GM12873 (cell line): ENCODE measurements at regions not wholly inside any gene's neighbourhood (a gene's known extent, or its start where the extent isn't known, plus 50 kb on each side); places are given as distances from the start of the nearest gene placed in this dataset.

Experiments
- TF ChIP-seq, protein P1 (sequence below): IDR thresholded peaks from 2 replicates; pipeline ENCODE4 v1.5.1; 2012; ENCODE audit warnings: low read depth, mild to moderate bottlenecking, moderate library complexity, low read length, control low read depth; ENCODE audit not compliant: insufficient read depth; ENCODE audit errors: missing control alignments

DNA sequence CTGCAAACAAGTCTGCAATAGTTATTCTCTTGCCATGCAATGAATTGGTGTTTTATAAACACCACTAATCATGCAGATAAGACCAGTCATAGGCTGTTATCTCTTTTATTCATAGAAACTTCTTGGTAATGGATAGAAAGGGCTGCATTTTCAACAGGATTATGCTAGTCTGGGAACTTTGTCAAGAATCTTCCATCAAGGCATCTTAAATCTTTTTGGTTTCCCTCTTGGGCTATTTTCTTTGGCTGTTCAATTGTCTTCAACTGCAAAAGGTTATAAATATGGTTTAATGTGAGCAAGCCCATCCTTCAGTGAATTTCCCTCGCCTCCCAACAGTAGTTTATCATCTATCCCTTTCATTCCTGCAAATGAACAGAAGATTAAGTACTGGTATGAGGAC is 59.0 kb upstream of the MINAR1 start:
- TF ChIP-seq, protein P1, sequence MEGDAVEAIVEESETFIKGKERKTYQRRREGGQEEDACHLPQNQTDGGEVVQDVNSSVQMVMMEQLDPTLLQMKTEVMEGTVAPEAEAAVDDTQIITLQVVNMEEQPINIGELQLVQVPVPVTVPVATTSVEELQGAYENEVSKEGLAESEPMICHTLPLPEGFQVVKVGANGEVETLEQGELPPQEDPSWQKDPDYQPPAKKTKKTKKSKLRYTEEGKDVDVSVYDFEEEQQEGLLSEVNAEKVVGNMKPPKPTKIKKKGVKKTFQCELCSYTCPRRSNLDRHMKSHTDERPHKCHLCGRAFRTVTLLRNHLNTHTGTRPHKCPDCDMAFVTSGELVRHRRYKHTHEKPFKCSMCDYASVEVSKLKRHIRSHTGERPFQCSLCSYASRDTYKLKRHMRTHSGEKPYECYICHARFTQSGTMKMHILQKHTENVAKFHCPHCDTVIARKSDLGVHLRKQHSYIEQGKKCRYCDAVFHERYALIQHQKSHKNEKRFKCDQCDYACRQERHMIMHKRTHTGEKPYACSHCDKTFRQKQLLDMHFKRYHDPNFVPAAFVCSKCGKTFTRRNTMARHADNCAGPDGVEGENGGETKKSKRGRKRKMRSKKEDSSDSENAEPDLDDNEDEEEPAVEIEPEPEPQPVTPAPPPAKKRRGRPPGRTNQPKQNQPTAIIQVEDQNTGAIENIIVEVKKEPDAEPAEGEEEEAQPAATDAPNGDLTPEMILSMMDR: no peak

GRCh38 chr15:79373728-79374127 is 58.4 kb upstream of the MINAR1 start:
- TF ChIP-seq, protein P1: no peak

GRCh38 chr15:79376383-79376782 is 55.8 kb upstream of the MINAR1 start:
- TF ChIP-seq, protein P1: no peak

GRCh38 chr15:79378394-79379109 is 53.6 kb upstream of the MINAR1 start:
- TF ChIP-seq, protein P1: no peak

- TF ChIP-seq, protein P1: peak; percentile 92
These were observed 51.2 kb upstream of the MINAR1 start for GRCh38 chr15:79380755-79381497.

DNA sequence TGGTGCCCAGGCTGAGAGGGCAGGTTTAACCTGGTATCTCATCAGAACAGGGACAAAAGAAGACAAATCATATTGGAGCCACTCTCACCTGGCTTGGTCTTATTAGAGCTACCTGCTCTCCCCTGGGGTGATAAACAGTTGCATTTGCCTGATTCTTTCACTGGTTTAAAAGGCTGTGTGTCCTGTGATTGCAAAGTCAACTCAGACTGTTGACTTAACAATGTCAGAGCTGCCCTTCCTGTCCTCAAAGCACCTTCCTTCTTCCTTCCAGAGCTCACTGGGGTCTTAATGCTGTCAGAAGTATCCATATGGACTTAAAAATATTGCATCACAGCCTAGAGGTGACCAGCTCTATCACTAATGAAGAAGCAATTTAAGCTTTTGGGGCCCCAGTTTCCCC is 50.5 kb upstream of the MINAR1 start:
- TF ChIP-seq, protein P1: no peak
